ENCODE measurements at regions not wholly inside any gene's neighbourhood (a gene's known extent, or its start where the extent isn't known, plus 50 kb on each side); places are given as distances from the start of the nearest gene placed in this dataset.

GRCh38 chr1:87274851-87275250, 53.8 kb upstream of the LMO4 start:
- DNase-seq (ENCODE audit: low spot score), result no peak

- DNase-seq (ENCODE audit: low spot score), result no peak
Measured at GRCh38 chr1:87278825-87279535, 49.7 kb upstream of the LMO4 start.
